Natural killer cell (primary cell): ENCODE measurements at regions not wholly inside any gene's neighbourhood (a gene's known extent, or its start where the extent isn't known, plus 50 kb on each side); places are given as distances from the start of the nearest gene placed in this dataset.

Experiments used
- ATAC-seq, 3 donors: fragments of 150-1000 bp in 2 of 3; fragments of 200-7000 bp in 1 of 3; cut with Tn5 transposase; 1 replicate in 1 of 3; 2 replicates in 2 of 3; pipeline ENCODE4 v1.10.0; 2021; ENCODE audit warnings: mild to moderate bottlenecking in 2 of 3, moderate library complexity in 2 of 3
- DNase-seq, 2 donors: peaks; one replicate each; pipeline versions ENCODE4 v3.0.0 to v3.0.0-alpha.2; 2013 to 2021; ENCODE audit warnings: mixed read lengths in 1 of 2
- H3K27ac ChIP-seq: one replicate; pipeline ENCODE4 v1.5.1; 2013; ENCODE audit warnings: mild to moderate bottlenecking, low read length
- H3K27me3 ChIP-seq: one replicate; pipeline ENCODE4 v1.6.1; 2013; ENCODE audit warnings: low read length; ENCODE audit not compliant: control insufficient read depth, insufficient read depth
- H3K36me3 ChIP-seq: one replicate; pipeline ENCODE4 v1.6.1; 2013; ENCODE audit warnings: low read length; ENCODE audit not compliant: control insufficient read depth, insufficient read depth
- H3K4me1 ChIP-seq: one replicate; pipeline ENCODE4 v1.6.1; 2013; ENCODE audit warnings: low read length; ENCODE audit not compliant: control insufficient read depth, insufficient read depth
- H3K4me3 ChIP-seq: one replicate; pipeline ENCODE4 v1.5.1; 2013; ENCODE audit warnings: low read length
- H3K9me3 ChIP-seq: one replicate; pipeline ENCODE4 v1.6.1; 2013; ENCODE audit warnings: low read length; ENCODE audit not compliant: control insufficient read depth, insufficient read depth
- H3K27ac Mint-ChIP-seq, 2 donors: one replicate each; pipeline ENCODE4 v1.8.0; 2022; ENCODE audit warnings: mild to moderate bottlenecking in 2 of 2, mixed read lengths in 2 of 2, moderate library complexity in 1 of 2
- H3K27me3 Mint-ChIP-seq, 2 donors: one replicate each; pipeline ENCODE4 v1.8.0; 2022; ENCODE audit warnings: low read depth in 2 of 2, mixed read lengths in 2 of 2
- H3K36me3 Mint-ChIP-seq: one replicate; pipeline ENCODE4 v1.8.0; 2022; ENCODE audit warnings: mixed read lengths
- H3K4me1 Mint-ChIP-seq, 2 donors: one replicate each; pipeline ENCODE4 v1.8.0; 2022; ENCODE audit warnings: mixed read lengths in 2 of 2
- H3K4me3 Mint-ChIP-seq: one replicate; pipeline ENCODE4 v1.8.0; 2022; ENCODE audit warnings: mild to moderate bottlenecking, moderate library complexity, mixed read lengths
- H3K9me3 Mint-ChIP-seq, 2 donors: one replicate each; pipeline ENCODE4 v1.8.0; 2022; ENCODE audit warnings: mixed read lengths in 2 of 2
- WGBS: methylation state at CpG from one replicate; pipeline ENCODE4 v1.1.7; 2013; ENCODE audit warnings: missing lambda C conversion rate; ENCODE audit not compliant: insufficient coverage; 5-methylcytosine and 5-hydroxymethylcytosine counted together
- intact Hi-C: fragments of 100-400 bp; cut with micrococcal nuclease; formaldehyde crosslinking; loops from one replicate; pipeline ENCODE4 v1.14.2; 2022
- TF ChIP-seq, protein P1 (sequence below): fragments of 200-600 bp; IDR thresholded peaks from one replicate; pipeline ENCODE4 v1.8.0; 2022; ENCODE audit warnings: antibody characterized with exemption

DNA sequence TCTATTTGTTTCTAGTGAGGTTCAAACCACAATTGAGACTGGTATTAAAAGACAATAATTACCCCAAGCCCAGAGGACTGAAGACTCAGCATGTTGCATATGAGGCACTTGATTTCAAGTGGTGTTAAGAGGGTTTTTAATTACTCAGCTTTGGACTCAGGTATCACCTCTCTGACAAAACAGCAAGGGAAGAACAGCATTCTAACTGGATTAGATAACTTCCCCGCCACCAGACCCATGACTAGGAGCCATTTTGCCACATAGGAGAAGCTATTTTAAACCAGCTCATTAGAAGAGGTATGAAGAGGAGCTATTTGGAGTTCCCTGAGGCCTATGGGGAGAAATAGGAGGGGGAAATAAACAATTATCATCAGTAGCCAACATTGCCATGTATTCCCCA is 226.1 kb upstream of the TOX3 start:
- Histone ChIP-seq H3K9me3 (no peaks in the 10 kb centered on the region), H3K4me1 (no peaks in the 10 kb centered on the region), H3K27me3 (no peaks in the 10 kb centered on the region), H3K36me3 (no peaks in the 10 kb centered on the region), H3K4me3 (no peak overlapping the region), H3K27ac (no peak overlapping the region)
- Mint-ChIP-seq H3K27me3 (peaks cover 0 to 3% of the 10 kb centered on the region in 2 donors), H3K27ac (no peak overlapping the region), H3K36me3 (no peaks in the 10 kb centered on the region), H3K4me1 (no peaks in the 10 kb centered on the region), H3K4me3 (no peak overlapping the region), H3K9me3 (peaks cover 0 to 2% of the 10 kb centered on the region in 2 donors)
- TF ChIP-seq, protein P1, sequence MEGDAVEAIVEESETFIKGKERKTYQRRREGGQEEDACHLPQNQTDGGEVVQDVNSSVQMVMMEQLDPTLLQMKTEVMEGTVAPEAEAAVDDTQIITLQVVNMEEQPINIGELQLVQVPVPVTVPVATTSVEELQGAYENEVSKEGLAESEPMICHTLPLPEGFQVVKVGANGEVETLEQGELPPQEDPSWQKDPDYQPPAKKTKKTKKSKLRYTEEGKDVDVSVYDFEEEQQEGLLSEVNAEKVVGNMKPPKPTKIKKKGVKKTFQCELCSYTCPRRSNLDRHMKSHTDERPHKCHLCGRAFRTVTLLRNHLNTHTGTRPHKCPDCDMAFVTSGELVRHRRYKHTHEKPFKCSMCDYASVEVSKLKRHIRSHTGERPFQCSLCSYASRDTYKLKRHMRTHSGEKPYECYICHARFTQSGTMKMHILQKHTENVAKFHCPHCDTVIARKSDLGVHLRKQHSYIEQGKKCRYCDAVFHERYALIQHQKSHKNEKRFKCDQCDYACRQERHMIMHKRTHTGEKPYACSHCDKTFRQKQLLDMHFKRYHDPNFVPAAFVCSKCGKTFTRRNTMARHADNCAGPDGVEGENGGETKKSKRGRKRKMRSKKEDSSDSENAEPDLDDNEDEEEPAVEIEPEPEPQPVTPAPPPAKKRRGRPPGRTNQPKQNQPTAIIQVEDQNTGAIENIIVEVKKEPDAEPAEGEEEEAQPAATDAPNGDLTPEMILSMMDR: no peak
- DNase-seq (no peak), ATAC-seq (no peak)
- intact Hi-C loops: no loop called here
- WGBS: 100% methylated on average over 1 of the region's 1 CpG

DNA sequence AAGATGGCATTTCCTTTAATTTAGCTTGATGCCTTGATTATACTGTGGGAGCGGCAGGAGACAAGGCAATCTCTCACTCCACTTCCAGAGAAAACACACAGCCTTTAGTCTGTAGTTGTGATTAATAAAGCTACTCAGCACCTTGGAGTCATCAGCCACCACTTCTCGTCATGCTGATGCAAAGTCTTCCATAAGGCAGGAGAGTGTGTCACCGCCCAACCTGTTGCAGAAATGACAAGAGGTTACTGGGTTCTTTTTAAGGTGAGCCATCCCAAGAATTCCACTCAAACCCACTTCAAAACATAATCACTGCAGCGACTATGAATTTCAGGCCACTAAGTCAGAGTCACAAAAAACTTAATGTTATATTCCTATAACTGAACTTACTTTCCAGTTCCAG is 223.9 kb upstream of the TOX3 start:
- H3K36me3 Mint-ChIP-seq: no peaks in the 10 kb centered on the region
- H3K4me1 Mint-ChIP-seq: no peaks in the 10 kb centered on the region
- Histone ChIP-seq H3K27me3 (no peaks in the 10 kb centered on the region), H3K4me3 (no peak overlapping the region), H3K4me1 (no peaks in the 10 kb centered on the region), H3K27ac (no peak overlapping the region), H3K9me3 (no peaks in the 10 kb centered on the region), H3K36me3 (no peaks in the 10 kb centered on the region)
- H3K9me3 Mint-ChIP-seq: peaks cover 0 to 2% of the 10 kb centered on the region in 2 donors
- H3K4me3 Mint-ChIP-seq: no peak overlapping the region
- no peak for ATAC-seq
- 91% methylated on average over 4 of the region's 4 CpGs for WGBS
- intact Hi-C loops: no loop called here
- H3K27me3 Mint-ChIP-seq: peaks cover 0 to 10% of the 10 kb centered on the region in 2 donors
- no peak overlapping the region for H3K27ac Mint-ChIP-seq
- TF ChIP-seq, protein P1: no peak
- DNase-seq: no peak

DNA sequence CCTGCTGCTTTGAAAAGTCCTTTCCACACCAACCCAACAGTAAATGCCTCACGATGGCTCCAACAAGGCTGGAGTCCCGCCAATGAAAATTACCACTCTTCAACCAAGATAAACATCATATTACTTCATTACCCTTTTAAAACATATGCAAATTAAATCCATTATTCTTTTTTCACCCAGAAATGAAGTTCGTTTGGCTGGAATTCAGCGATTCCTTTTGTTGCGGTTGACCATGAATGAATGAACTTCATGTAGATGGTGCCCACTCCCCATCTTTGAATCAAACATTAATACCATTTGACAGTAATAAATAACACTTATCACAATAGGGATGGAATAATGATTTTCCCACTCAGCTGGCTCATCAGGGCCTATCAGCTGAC is 211.5 kb upstream of the TOX3 start:
- TF ChIP-seq, protein P1: no peak
- Mint-ChIP-seq H3K27me3 (no peaks in the 10 kb centered on the region), H3K9me3 (no peaks in the 10 kb centered on the region), H3K4me1 (no peaks in the 10 kb centered on the region), H3K4me3 (no peak overlapping the region), H3K36me3 (no peaks in the 10 kb centered on the region), H3K27ac (no peak overlapping the region)
- Histone ChIP-seq H3K9me3 (no peaks in the 10 kb centered on the region), H3K4me3 (no peak overlapping the region), H3K27ac (no peak overlapping the region), H3K36me3 (no peaks in the 10 kb centered on the region), H3K27me3 (no peaks in the 10 kb centered on the region), H3K4me1 (no peaks in the 10 kb centered on the region)
- intact Hi-C loops: no loop called here
- 98% methylated on average over 5 of the region's 5 CpGs for WGBS
- ATAC-seq (no peak), DNase-seq (no peak)

DNA sequence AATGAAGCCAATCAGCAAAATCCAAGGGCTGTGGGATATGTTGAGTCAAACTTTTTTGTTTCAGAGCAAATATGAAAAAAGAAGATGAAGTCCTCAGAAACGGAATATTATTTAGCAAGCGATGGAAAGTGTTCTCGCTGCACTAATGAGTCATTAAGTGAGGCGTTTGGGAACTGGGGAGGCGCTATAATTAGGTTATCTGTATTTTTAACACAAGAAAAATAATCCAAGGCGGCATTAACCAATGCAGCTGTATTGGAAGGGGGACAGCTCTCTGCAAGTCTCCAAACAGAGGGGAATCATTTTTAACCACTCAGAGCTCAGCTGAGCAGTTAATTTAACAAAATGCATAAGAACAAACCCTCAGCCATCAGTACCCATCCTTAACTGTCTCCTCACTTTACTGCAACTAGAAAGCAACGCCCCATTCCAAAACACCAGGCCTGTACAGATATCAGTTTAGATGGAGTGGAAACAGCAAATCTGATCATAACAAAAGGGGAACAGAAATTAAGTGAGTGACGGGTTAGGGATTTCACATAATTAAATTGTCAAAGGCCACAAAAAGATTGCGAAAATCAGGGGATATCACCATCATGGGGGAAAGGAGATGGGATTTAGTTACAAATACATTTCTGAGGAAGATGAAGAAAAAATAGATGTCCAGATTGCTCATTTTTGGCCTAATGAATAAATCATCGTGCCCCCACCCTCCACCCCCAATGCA is 211.0 kb upstream of the TOX3 start:
- no peaks in the 10 kb centered on the region for H3K4me1 Mint-ChIP-seq
- H3K4me3 ChIP-seq: no peak overlapping the region
- intact Hi-C loops: no loop called here
- no peak overlapping the region for H3K27ac ChIP-seq
- no peak overlapping the region for H3K27ac Mint-ChIP-seq
- DNase-seq: no peak
- ATAC-seq: no peak
- no peaks in the 10 kb centered on the region for H3K9me3 ChIP-seq
- H3K9me3 Mint-ChIP-seq: no peaks in the 10 kb centered on the region
- no peaks in the 10 kb centered on the region for H3K36me3 ChIP-seq
- H3K27me3 ChIP-seq: no peaks in the 10 kb centered on the region
- 86% methylated on average over 9 of the region's 10 CpGs for WGBS
- H3K4me1 ChIP-seq: no peaks in the 10 kb centered on the region
- H3K27me3 Mint-ChIP-seq: no peaks in the 10 kb centered on the region
- H3K36me3 Mint-ChIP-seq: no peaks in the 10 kb centered on the region
- TF ChIP-seq, protein P1: no peak
- no peak overlapping the region for H3K4me3 Mint-ChIP-seq
